ENCODE measurements at regions not wholly inside any gene's neighbourhood (a gene's known extent, or its start where the extent isn't known, plus 50 kb on each side); places are given as distances from the start of the nearest gene placed in this dataset.

DNA sequence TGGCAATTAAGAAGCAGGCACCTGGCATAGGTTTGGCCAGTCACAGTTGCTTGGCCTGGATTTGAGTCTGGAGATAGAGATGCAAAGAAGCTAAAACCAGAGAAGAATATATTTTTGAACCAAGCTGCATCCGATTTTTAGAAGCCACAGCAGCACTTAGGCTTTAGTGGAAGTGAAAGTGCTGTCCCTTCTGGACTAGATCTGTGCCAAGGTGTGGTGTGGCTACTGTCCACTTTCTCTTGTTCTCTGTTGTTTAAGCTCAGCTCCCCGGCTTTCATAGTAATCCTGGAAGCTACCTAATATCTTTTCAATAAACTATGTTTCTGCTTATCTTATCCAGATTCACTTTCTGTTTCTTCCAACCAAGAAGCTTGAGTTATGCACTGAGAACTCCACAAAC lies 183.4 kb upstream of the THRB start:
- H3K4me2 ChIP-seq = no peak overlapping the region
- no peaks in the 10 kb centered on the region for H3K4me1 ChIP-seq (ENCODE audit: insufficient read depth)
- Mint-ChIP-seq H3K4me3 (no peak overlapping the region), H3K27me3 (ENCODE audit: insufficient read depth, low read depth, poor library complexity) (peaks cover 5% of the 10 kb centered on the region), H3K36me3 (ENCODE audit: low read depth) (no peaks in the 10 kb centered on the region), H3K9me3 (no peaks in the 10 kb centered on the region; the same call in 2 of the 3 replicates), H3K4me1 (no peaks in the 10 kb centered on the region; the same call in 2 of the 3 replicates), H3K27ac (no peak overlapping the region)
- no peaks in the 10 kb centered on the region for H4K20me1 ChIP-seq (replicated peaks; ENCODE audit: insufficient read depth)
- H2AFZ ChIP-seq = no peak overlapping the region
- TF ChIP-seq JUNB (IDR thresholded peaks at IDR 0.05; ENCODE audit: unreplicated experiment) = no peak
- no peak for TF ChIP-seq EZH2 (IDR thresholded peaks at IDR 0.05; ENCODE audit: low read depth, unreplicated experiment)
- no peak for TF ChIP-seq CTCF (conservative IDR thresholded peaks at IDR 0.05; ENCODE audit: low read depth in 2 of 2)
- no peaks in the 10 kb centered on the region for H3K9me2 ChIP-seq (ENCODE audit: insufficient read depth)
- no peak overlapping the region for H3K4me3 ChIP-seq
- ATAC-seq (no peak), DNase-seq (ENCODE audit: low spot score) (no peak)
- H3K27ac ChIP-seq (ENCODE audit: low read depth) = no peak overlapping the region
- H3K36me3 ChIP-seq (ENCODE audit: insufficient read depth) = no peaks in the 10 kb centered on the region
- H3F3A ChIP-seq (replicated peaks; ENCODE audit: low read depth) = no peaks in the 10 kb centered on the region
- no peaks in the 10 kb centered on the region for H3K27me3 ChIP-seq (ENCODE audit: insufficient read depth)
- no peaks in the 10 kb centered on the region for H3K79me2 ChIP-seq (replicated peaks; ENCODE audit: insufficient read depth)

DNA sequence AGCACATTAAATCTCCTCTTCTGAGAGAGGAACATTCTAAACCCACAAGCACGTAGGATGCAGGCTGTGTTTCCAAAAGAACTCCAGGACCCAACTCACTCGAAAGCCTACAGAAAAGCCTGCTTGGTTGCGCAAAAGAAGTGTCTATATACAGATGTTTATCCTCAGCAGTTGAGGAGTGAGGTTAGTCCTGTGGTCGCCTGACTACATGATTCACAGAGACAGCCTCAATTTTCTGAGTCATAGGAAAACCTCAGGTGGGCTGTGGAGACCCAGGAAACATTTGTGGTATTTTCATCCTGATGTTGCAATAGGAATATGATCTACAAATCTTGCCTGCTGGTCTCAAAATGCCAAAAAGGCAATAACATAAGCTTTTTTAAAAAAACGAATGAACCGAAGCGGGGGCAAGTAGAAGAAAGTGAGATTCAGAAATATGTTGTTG lies 183.8 kb upstream of the THRB start:
- Mint-ChIP-seq H3K36me3 (ENCODE audit: low read depth) (no peaks in the 10 kb centered on the region), H3K27me3 (ENCODE audit: insufficient read depth, low read depth, poor library complexity) (peaks cover 5% of the 10 kb centered on the region), H3K4me1 (peaks cover under 1% of the 10 kb centered on the region; the same call in 2 of the 3 replicates), H3K9me3 (no peaks in the 10 kb centered on the region; the same call in 2 of the 3 replicates), H3K27ac (no peak overlapping the region), H3K4me3 (no peak overlapping the region)
- H2AFZ ChIP-seq = no peak overlapping the region
- H3K4me3 ChIP-seq = no peak overlapping the region
- DNase-seq (ENCODE audit: low spot score) = no peak
- H3K79me2 ChIP-seq (replicated peaks; ENCODE audit: insufficient read depth) = no peaks in the 10 kb centered on the region
- H3F3A ChIP-seq (replicated peaks; ENCODE audit: low read depth) = no peaks in the 10 kb centered on the region
- no peaks in the 10 kb centered on the region for H3K4me1 ChIP-seq (ENCODE audit: insufficient read depth)
- H3K27ac ChIP-seq (ENCODE audit: low read depth) = no peak overlapping the region
- H4K20me1 ChIP-seq (replicated peaks; ENCODE audit: insufficient read depth) = no peaks in the 10 kb centered on the region
- no peaks in the 10 kb centered on the region for H3K27me3 ChIP-seq (ENCODE audit: insufficient read depth)
- no peaks in the 10 kb centered on the region for H3K36me3 ChIP-seq (ENCODE audit: insufficient read depth)
- no peak overlapping the region for H3K4me2 ChIP-seq
- no peaks in the 10 kb centered on the region for H3K9me2 ChIP-seq (ENCODE audit: insufficient read depth)
- no peak for ATAC-seq
- TF ChIP-seq EZH2 (IDR thresholded peaks at IDR 0.05; ENCODE audit: low read depth, unreplicated experiment) (no peak), ZNF462 (CRISPR knock-in tag; IDR thresholded peaks at IDR 0.05) (no peak), EZH2phosphoT487 (IDR thresholded peaks at IDR 0.05; ENCODE audit: unreplicated experiment) (no peak), ZNF114 (CRISPR knock-in tag; IDR thresholded peaks at IDR 0.05) (no peak), REST (IDR thresholded peaks at IDR 0.05; ENCODE audit: unreplicated experiment) (no peak), CREB1 (CRISPR knock-in tag; IDR thresholded peaks at IDR 0.05; ENCODE audit: low read depth) (no peak), ZNF331 (CRISPR knock-in tag; IDR thresholded peaks at IDR 0.05; ENCODE audit: low read depth) (no peak)
